ENCODE measurements at regions not wholly inside any gene's neighbourhood (a gene's known extent, or its start where the extent isn't known, plus 50 kb on each side); places are given as distances from the start of the nearest gene placed in this dataset.
"Not testable (repeated sequence)": the region's sequence is repeated elsewhere in the genome, so short reads cannot be mapped to it uniquely, and the experiment has no call there.

DNA sequence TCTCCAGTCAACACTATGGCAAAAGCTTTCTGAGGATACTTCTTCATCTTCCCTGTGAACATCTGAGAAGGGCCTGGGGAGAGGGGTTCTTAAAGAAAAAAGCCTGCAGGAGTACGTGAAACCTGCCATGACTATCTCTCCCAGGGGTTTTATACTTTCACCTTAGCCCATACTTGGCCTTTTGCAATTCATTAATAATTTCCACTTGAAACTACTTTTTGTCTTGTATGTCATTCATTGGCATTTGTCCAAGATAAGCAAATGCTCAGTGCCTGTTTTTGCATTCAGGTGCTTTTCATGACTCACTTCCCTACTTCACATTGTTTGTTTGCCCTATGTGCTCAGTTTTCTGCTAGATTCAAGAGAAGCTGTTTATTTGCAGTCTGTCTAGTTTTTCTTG is 580.3 kb upstream of the GJE1 start:
- DNase-seq, result no peak

DNA sequence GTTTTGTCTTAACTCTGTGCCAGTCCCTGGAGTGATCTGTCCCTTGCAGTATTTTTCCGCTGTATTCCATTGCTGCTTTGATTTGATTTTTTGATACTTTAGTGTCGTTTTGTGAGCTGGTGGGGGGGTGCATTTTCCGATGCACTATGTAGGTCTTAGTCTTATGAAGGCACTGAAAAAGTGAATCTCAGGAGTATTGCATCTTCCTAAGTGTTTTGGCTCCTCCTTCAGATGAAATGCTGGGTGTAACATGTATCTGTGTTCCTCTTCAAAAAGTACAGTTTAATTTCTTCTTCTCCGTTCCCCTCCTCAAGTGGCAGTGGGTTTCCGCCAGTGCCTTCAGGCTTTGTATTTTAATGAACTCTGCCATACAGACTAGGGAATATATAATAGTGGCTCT is 580.7 kb upstream of the GJE1 start:
- no peak for DNase-seq

DNA sequence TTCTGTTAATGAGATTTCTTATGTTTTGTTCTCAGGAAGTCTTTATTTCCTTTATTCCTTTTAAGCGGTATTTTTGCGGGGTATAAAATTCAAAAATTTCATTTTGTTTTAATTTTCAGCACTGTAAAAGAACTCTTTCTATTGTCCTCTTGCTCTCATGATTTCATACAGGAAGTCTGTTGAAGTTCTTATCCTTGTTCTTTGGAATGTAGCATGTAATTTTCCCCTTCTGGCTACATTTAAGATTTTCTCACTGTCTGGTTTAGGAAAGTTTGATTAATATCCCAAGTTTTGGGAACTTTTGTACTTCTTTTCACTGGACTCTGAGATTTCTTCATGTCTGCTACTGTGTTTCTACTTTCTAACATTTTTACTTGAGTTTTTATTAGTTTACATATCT is 581.4 kb upstream of the GJE1 start:
- no peak for DNase-seq

DNA sequence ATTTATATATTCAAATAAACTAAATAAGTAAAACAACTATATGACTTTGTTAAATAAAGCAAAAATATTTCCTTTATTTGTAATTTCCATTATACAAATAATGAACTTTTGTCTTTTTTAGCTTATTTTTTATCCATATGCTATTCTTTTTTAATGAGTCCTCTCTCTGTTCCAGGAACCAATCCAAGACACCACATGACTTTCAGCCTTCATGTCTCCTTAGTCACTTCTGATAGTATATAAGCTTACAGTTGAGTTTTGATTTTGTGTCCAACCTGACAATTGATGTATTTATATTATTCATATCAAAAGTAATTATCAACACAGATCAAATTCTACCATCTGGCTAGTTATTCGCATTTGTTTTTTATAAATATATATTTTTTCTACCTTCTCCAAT is 582.3 kb upstream of the GJE1 start:
- no peak for DNase-seq

DNA sequence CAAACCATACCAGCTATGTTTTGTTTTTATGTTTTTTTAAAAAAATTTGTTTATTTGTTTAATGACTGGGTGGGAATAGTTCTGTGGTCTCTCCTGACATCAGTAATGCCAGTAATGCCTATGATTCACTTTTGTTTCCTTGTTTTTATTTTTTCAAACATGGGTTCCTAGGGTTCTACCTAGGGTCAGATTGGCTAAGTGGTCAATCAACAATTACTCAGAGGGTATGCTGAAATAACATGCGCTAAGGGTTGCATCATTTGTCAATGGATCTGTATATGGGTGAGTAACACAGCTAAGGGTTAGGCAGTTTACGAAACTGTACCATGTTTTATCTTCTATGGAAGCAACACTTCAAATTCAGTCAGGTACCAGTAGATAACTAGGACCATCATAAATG is 583.8 kb upstream of the GJE1 start:
- DNase-seq, result no peak

DNA sequence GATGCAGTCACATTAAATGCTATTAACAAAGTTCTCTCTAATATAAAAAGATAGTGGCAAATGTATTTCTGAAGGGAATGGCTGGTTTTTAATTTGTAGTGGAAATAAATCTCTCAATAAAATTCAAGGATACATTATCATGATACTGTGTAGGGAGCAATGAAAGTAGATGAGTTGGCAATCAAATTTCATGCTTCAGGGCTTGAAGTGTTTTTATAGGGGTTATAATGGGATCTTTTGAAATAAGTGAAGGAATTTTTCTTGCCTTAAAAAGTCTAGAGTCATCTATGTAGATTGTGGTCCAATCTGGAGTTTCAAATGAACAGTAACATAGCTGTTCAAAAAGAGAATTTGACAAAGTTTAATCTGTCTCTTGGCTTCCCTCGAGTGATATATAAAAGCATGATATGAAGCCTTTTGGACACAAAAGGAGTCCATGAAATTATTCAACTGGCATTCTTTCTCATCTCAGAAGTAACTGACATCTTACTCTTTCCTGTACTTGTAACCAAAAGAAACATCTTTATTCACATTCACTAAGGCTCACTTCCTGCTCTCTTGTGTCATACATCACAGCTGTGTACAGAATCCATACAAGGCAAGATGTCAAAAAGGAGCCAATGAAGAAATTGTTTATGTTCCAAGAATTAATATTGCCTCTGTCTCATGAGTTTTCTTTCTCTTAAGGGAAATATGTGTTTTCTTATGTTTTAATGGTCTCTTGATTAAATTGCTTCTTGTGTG is 591.0 kb upstream of the GJE1 start:
- DNase-seq, result no peak

DNA sequence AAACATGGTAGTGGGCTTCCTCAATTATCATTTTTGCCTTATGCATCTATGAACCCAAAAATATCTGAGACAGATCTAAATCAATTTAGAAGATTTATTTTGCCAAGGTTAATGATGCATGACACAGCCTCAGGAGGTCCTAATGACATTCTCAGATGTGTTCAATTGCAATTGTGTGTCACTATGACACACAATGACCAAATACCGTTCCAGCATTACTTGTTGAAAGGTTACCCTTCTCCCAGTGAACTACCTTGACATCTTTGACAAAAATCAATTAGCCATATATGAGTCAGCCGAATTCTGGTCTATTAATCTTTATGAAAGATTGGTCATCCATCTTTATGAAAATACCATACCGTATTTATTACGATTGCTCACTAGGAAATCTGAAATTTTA is 592.5 kb upstream of the GJE1 start:
- DNase-seq, result no peak

DNA sequence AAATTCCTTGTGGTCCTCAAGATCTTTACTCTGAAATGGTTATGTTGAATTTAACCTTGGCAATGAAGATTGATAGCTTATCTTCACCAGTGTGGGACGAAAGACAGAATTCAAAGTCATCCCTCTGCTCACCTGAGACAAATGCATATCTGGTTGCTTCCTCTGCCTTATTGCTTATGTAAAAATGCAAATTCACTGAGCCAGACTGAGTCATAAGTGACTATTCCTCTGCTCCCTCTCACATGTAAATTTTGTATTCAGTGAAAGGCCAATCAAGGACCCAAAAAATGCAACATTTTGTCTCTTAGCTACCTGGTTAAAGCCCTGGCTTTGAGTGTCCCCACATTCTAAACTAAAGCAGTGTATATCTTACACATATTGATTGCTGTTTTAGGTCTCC is 593.1 kb upstream of the GJE1 start:
- no peak for DNase-seq

DNA sequence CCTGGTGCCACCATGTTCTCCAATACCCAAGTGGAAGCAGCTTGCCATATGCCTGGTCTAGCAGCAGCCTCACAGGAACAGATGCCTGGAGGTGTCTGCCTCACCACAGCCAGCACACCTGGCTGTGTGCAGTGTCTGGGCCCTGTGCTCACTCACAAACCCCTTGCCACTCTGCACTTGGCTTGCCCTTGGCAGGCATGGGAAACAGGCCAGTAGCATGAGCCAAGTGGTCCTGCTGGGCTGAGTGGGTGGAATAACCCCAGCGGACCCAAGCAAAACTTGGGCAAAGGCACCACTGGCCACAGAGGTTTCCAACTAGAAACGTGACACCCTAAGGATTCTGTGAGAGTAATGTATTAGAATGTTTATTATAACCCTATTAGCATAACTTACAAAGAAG is 600.5 kb upstream of the GJE1 start:
- DNase-seq, result no peak

DNA sequence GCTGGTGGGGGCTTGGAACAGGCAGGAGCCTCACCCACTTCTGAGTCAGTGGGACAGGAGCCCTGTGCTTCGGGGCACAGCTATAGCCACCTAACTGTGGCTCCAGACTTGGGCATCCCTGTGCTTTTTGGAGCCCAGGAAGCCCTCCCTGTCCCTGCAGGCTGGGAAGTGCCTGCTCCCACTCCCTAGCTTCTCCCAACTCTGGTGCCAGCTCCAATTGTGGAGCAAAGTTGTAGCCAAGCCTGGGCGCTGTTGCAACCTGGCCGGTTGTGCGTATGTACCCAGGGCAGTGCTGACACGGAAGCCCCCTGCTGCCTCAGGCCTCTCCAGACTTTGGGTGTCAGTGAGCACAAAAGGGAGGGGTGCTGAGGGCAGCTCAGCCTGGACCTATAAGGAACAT is 601.7 kb upstream of the GJE1 start:
- no peak for DNase-seq

DNA sequence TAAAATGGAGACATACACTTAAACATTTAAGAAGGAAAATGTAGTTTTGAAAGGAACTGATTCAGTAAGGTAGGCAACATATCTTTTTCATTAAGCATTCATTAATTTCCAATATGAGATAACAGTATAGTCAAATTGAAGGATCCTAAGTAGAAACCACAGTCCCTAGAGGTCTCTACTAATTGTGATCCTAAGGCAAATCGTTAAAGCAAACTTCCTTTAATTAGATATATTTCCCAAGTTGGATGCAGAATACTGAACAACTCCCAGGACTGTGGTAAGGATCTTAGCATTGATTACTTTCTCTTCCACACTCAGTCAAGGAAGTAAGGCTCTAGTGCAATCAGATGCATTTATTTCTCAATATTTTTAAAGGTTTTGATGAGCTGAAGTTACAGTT is 604.1 kb upstream of the GJE1 start:
- no peak for DNase-seq

DNA sequence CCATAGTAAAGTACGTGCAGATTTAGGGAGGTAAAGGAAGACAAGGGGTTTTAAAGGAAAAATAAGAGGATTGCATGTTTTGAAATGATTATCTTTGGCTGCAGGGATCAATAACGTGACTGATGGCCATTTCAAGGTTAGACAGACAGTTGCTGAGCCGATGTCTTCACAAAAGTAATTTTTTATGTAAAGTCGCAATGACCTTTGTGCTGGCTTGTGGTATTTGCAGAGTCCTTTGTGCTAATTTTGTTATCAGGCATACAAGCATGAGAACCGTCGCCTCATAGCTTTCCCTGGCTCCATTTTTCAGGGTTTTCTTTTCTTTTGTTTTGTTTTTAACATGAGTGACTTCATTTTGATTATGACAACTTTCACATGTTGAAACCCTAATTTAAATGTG is 605.7 kb upstream of the GJE1 start:
- DNase-seq, result no peak

DNA sequence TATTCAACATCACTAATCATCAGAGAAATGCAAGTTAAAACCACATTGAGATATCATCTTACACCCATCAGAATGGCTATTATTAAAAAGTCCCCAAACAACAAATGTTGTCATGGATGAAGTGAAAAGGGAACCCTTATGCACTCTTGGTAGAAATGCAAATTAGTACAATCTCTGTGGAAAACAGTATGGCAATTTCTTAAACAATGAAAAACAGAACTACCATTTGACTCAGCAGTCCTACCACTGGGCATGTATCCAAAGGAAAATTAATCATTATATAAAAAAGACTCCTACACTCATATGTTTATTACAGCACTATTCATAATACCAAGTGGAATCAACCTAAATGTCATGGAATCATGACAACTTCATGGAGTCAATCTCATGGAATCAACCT is 611.3 kb upstream of the GJE1 start:
- DNase-seq, result no peak

DNA sequence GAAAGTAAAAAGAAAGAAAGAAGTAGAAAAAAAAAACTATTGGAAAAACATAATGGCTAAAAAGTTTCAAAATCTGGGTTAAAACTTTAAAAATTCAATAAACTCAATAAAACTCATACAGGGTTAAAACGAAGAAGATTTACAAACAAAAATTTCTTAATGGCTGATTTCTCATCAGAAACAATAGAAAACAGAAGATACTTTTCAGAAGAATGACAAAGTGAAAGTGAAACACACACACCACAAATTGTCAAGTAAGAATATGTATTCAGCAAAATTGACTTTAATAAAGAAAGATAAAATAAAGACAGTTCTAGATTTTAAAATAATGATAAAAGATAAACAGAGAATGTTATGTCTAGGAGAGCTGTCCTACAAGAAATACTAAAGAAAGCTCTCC is 618.9 kb upstream of the GJE1 start:
- no peak for DNase-seq

DNA sequence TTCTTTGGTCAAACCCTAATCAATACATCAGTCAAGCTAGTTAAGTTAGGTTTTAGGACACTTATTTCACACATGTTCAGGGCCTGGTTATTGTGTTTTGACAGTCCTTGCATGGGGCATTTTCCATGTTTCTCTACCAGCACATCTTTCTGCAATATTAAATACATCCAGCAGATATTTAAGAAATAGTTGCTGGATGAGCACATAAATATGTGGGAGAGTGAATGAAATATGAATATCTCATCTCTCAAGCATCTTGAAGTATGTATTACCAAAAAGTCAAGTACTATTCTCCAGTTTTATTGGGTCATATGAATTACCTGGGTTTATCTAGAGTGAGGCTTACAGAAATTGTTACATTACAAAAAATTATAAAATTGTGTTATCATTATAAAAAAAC is 621.9 kb upstream of the GJE1 start:
- DNase-seq, result no peak

DNA sequence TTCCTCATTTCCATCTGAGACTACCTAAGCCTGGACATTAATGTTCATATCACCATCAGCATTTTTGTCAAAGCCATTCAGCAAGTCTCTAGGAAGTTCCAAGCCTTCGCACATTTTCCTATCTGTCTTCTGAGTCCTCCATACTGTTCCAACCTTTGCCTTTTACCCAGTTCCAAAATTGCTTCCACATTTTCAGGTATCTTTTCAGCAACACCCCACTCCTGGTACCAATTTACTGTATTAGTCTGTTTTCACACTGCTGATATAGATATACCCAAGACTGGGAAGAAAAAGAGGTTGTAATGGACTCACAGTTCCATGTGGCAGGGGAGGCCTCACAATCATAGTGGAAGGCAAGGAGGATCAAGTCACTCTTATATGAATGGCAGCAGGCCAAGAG is 626.7 kb upstream of the GJE1 start:
- DNase-seq, result not testable (repeated sequence)

DNA sequence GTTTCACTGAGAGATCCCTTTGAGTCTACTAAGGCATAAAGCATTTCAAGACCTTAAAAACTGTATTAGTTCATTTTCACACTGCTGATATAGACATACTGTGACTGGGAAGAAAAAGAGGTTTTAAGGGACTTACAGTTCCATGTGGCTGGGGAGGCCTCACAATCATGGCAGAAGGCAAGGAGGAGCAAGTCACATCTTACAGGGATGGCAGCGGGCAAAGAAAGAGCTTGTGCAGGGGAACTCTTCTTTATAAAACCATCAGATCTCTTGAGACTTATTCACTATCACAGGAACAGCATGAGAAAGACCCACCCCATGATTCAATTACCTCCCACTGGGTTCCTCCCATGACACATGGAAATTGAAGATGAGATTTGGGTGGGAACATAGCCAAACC is 628.4 kb upstream of the GJE1 start:
- not testable (repeated sequence) for DNase-seq

DNA sequence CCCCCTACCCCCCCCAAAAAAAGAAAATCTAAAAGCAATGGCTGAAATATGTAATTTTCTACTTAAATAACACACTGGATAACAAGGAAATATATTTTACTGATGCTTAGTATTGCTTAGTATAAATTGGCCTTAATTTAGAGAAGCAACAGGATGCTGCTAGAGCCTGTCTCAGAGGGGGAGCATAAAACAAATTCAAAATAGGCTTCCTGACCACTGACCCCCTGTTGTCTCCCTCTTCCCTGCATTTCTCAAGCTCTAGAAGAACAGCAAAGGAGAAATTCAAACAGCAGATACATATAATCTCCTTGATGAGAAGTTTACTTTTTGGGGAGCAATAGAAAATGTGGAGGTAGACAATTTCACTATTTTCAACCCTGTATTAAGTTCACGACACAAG is 631.1 kb upstream of the GJE1 start:
- DNase-seq, result no peak

DNA sequence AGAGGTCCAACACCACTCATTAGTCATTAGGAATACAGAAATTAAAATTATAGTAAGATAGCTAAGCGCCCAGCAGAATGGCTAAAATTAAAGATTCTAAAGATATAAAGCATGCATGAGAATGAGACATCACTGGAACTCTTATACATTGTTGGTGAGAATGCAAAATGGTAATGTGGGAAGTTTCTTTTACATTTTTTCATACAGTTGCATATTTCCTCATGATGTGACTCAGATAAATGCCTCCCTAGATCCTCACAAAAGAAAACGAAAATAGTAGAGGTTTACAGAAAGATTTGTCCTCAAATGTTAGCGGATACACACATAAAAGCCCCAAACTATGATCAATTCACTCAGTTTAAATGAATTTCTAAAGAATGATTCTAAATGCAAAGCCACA is 633.7 kb upstream of the GJE1 start:
- no peak for DNase-seq

DNA sequence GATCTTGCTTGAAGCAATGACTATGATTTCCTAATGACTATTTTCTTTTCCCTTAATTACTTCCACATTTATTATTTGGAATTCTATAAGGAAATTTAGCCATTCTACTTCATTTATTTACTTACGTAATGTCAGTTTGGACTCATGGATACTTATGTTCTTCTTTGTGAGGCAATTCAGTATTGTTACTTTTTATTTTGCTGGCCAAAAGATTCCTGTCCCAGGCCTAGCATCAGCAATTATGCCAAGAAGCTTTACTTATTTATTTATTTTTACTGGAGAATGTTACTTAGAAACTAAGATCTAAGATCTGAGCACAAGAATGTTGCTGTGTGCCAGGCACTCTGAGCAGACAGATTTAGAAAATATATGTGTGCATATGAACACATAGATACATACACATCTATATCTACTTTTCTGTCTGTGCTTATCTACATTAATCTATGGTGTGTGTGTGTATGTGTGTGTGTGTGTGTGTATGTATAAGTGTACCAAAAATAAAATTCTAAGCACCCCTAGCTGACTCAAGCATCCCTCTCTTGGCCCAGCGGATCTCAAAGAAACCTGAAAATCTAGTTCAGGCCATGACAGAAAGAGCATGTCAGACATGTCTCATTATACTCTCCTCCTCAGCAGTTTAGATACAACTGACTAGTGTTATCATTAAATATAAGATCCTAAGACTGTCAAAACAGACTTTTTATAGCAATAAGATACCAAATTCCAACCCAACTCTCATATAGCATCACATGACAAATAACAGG is 640.0 kb upstream of the GJE1 start:
- DNase-seq, result no peak

DNA sequence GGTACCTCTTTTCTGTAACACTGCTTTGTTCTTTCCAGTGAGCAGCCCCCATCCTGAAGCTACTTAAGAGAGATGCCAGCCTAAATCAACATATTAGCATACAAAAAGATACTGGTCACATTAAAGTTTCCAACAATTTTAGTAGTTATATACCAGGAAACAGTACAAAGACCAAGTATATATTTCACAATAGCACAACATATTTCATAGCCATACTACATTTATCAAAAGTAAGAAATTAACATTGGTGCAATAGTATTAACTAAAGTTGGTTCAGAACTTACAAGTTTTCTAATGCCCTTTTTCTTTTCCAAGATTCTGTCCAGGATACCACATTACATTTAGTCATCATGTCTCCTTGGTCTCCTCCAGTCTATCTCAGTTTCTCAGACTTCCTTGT is 641.0 kb upstream of the GJE1 start:
- DNase-seq, result no peak

DNA sequence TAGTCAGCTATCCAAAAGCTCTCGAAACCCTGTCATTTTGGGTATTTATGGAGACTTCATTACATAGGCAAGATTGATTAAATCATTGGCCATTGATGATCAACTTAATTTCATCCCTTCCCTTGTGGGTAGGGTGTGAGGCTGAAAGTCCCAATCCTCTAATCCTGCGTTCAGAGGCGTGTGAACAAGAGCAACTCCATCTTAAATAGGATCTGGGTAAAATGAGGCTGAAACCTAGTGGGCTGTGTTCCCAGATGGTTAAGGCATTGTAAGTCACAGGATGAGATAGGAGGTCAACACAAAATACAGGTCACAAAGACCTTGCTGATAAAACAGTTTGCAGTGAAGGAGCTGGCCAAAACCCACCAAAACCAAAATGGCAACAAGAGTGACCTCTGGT is 641.7 kb upstream of the GJE1 start:
- no peak for DNase-seq

DNA sequence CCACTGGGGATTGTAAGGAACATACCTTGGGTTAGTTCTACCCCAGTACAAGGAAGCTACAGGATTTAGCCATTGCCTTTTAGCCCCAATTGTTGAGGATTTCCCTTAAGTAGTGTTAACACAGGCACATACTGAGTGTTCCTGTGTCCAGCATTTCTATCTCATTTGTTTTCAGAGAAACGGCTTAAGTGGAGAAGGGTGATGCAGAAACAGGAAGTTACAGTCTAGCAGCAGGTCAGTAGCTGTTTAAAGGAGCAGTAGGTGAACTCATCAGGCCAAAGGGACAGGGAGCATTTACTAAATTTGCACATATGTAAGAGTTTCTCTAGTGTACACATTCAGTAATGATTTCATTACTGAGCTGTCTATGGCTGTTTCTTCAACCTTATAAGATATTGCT is 644.2 kb upstream of the GJE1 start:
- DNase-seq, result no peak

DNA sequence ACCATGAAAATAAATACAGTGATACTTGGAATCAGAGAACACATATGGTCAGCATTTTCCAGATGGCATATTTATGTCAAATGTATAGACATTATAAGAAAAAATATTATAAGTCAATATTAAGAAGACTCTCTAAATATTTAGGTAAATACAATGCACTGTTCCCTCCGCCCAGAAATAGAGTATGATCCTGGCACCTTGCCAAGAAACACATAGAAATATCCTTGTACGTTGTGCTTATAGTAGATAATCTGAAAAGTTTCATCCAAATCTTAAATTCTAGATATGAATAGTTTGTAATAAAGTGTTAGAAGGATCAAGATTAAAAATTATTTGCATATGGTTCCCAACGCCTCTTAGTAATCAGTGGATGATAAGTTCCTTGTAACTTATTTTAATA is 645.8 kb upstream of the GJE1 start:
- DNase-seq, result no peak

DNA sequence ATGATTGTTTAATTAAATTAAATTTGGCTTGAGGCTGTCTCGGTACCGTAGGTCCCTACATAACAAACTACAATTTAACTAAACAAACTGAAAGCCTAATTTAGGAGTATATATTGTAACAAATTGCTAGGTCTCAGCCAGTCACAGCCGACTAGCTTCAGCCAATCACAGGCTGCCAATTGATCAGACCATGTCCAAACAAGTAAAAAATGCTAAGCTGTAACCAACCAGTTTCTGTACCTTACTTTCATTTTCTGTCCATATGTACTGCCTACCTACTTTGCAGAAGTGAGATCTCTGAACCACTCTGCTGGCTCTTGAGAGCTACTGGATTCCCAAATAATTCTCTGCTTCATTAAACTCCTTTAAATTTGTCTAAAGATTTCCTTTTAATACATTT is 648.0 kb upstream of the GJE1 start:
- DNase-seq, result no peak
